ENCODE measurements at regions not wholly inside any gene's neighbourhood (a gene's known extent, or its start where the extent isn't known, plus 50 kb on each side); places are given as distances from the start of the nearest gene placed in this dataset.

- Mint-ChIP-seq H3K4me3 (ENCODE audit: unreplicated experiment) (no peak overlapping the region), H3K9me3 (ENCODE audit: unreplicated experiment) (no peaks in the 10 kb centered on the region), H3K27me3 (ENCODE audit: low read depth, unreplicated experiment) (no peaks in the 10 kb centered on the region), H3K27ac (ENCODE audit: unreplicated experiment) (no peak overlapping the region), H3K36me3 (ENCODE audit: low read depth, unreplicated experiment) (no peaks in the 10 kb centered on the region), H3K4me1 (ENCODE audit: low read depth, unreplicated experiment) (peaks cover 11% of the 10 kb centered on the region)
- H3K27me3 ChIP-seq (ENCODE audit: insufficient read depth, low read length): no peaks in the 10 kb centered on the region
- peak; percentile 78 for FAIRE-seq
- H3K9ac ChIP-seq (ENCODE audit: low read length): no peak overlapping the region
- no peaks in the 10 kb centered on the region for H4K20me1 ChIP-seq (ENCODE audit: insufficient read depth, low read length)
- no peak overlapping the region for H2AFZ ChIP-seq (ENCODE audit: low read depth, low read length)
- H3K9me3 ChIP-seq (ENCODE audit: insufficient read depth, low read depth, low read length): no peaks in the 10 kb centered on the region
- H3K4me2 ChIP-seq (ENCODE audit: low read length): no peak overlapping the region
- no peaks in the 10 kb centered on the region for H3K4me1 ChIP-seq (ENCODE audit: insufficient read depth, low read length)
- no peaks in the 10 kb centered on the region for H3K79me2 ChIP-seq (ENCODE audit: insufficient read depth, low read length)
- DNase-seq (ENCODE audit: low read depth): peak; percentile 26
- H3K36me3 ChIP-seq (ENCODE audit: insufficient read depth, low read length): no peaks in the 10 kb centered on the region
- H3K27ac ChIP-seq (ENCODE audit: low read depth, low read length): no peak overlapping the region
- TF ChIP-seq CTCF (IDR thresholded peaks at IDR 0.05; ENCODE audit: insufficient read depth, low read depth, low read length) (no peak), EZH2 (IDR thresholded peaks at IDR 0.05; ENCODE audit: insufficient read depth, low read length) (no peak)
- H3K4me3 ChIP-seq (ENCODE audit: insufficient read depth, low read depth, low read length): no peak overlapping the region
Observed at GRCh38 chrX:22542641-22543040, 269.9 kb downstream of the CBLL2 start.

GRCh38 chrX:22559506-22559905 lies 286.8 kb downstream of the CBLL2 start:
- no peak overlapping the region for H3K4me3 ChIP-seq (ENCODE audit: insufficient read depth, low read depth, low read length)
- H3K9me3 Mint-ChIP-seq (ENCODE audit: unreplicated experiment): no peaks in the 10 kb centered on the region
- no peak overlapping the region for H3K9ac ChIP-seq (ENCODE audit: low read length)
- TF ChIP-seq EZH2 (IDR thresholded peaks at IDR 0.05; ENCODE audit: insufficient read depth, low read length): no peak
- no peak for TF ChIP-seq CTCF (IDR thresholded peaks at IDR 0.05; ENCODE audit: insufficient read depth, low read depth, low read length)
- H3K79me2 ChIP-seq (ENCODE audit: insufficient read depth, low read length): no peaks in the 10 kb centered on the region
- H3K4me1 ChIP-seq (ENCODE audit: insufficient read depth, low read length): no peaks in the 10 kb centered on the region
- no peak overlapping the region for H3K4me2 ChIP-seq (ENCODE audit: low read length)
- no peaks in the 10 kb centered on the region for H3K36me3 ChIP-seq (ENCODE audit: insufficient read depth, low read length)
- no peaks in the 10 kb centered on the region for H3K9me3 ChIP-seq (ENCODE audit: insufficient read depth, low read depth, low read length)
- no peak overlapping the region for H3K4me3 Mint-ChIP-seq (ENCODE audit: unreplicated experiment)
- H2AFZ ChIP-seq (ENCODE audit: low read depth, low read length): no peak overlapping the region
- H3K27me3 Mint-ChIP-seq (ENCODE audit: low read depth, unreplicated experiment): no peaks in the 10 kb centered on the region
- no peak overlapping the region for H3K27ac Mint-ChIP-seq (ENCODE audit: unreplicated experiment)
- no peaks in the 10 kb centered on the region for H3K36me3 Mint-ChIP-seq (ENCODE audit: low read depth, unreplicated experiment)
- H3K4me1 Mint-ChIP-seq (ENCODE audit: low read depth, unreplicated experiment): no peaks in the 10 kb centered on the region
- H4K20me1 ChIP-seq (ENCODE audit: insufficient read depth, low read length): no peaks in the 10 kb centered on the region
- no peak overlapping the region for H3K27ac ChIP-seq (ENCODE audit: low read depth, low read length)
- H3K27me3 ChIP-seq (ENCODE audit: insufficient read depth, low read length): no peaks in the 10 kb centered on the region
- DNase-seq (ENCODE audit: low read depth) (peak; percentile 58), FAIRE-seq (no peak)

- no peaks in the 10 kb centered on the region for H3K27me3 ChIP-seq (ENCODE audit: insufficient read depth, low read length)
- no peak overlapping the region for H2AFZ ChIP-seq (ENCODE audit: low read depth, low read length)
- no peaks in the 10 kb centered on the region for H3K9me3 ChIP-seq (ENCODE audit: insufficient read depth, low read depth, low read length)
- TF ChIP-seq EZH2 (IDR thresholded peaks at IDR 0.05; ENCODE audit: insufficient read depth, low read length): no peak
- TF ChIP-seq CTCF (IDR thresholded peaks at IDR 0.05; ENCODE audit: insufficient read depth, low read depth, low read length): no peak
- no peaks in the 10 kb centered on the region for H3K79me2 ChIP-seq (ENCODE audit: insufficient read depth, low read length)
- no peak overlapping the region for H3K4me2 ChIP-seq (ENCODE audit: low read length)
- peaks cover 3% of the 10 kb centered on the region for H3K4me1 ChIP-seq (ENCODE audit: insufficient read depth, low read length)
- no peaks in the 10 kb centered on the region for H3K36me3 ChIP-seq (ENCODE audit: insufficient read depth, low read length)
- peak; percentile 85 for FAIRE-seq
- DNase-seq (ENCODE audit: low read depth): peak; percentile 47
- Mint-ChIP-seq H3K27ac (ENCODE audit: unreplicated experiment) (peak overlapping the region; percentile 54), H3K4me1 (ENCODE audit: low read depth, unreplicated experiment) (peaks cover 7% of the 10 kb centered on the region), H3K36me3 (ENCODE audit: low read depth, unreplicated experiment) (no peaks in the 10 kb centered on the region), H3K9me3 (ENCODE audit: unreplicated experiment) (no peaks in the 10 kb centered on the region), H3K4me3 (ENCODE audit: unreplicated experiment) (no peak overlapping the region), H3K27me3 (ENCODE audit: low read depth, unreplicated experiment) (no peaks in the 10 kb centered on the region)
- H4K20me1 ChIP-seq (ENCODE audit: insufficient read depth, low read length): no peaks in the 10 kb centered on the region
- no peak overlapping the region for H3K4me3 ChIP-seq (ENCODE audit: insufficient read depth, low read depth, low read length)
- no peak overlapping the region for H3K27ac ChIP-seq (ENCODE audit: low read depth, low read length)
- H3K9ac ChIP-seq (ENCODE audit: low read length): no peak overlapping the region
Observed at GRCh38 chrX:22575161-22575845, 302.6 kb downstream of the CBLL2 start.

Data from astrocyte (in vitro differentiated cells and primary cell).